ENCODE measurements at regions not wholly inside any gene's neighbourhood (a gene's known extent, or its start where the extent isn't known, plus 50 kb on each side); places are given as distances from the start of the nearest gene placed in this dataset.
"Not testable (repeated sequence)": the region's sequence is repeated elsewhere in the genome, so short reads cannot be mapped to it uniquely, and the experiment has no call there.

- no peak for DNase-seq (ENCODE audit: low read depth)
Observed at GRCh38 chr13:69094485-69094884, 1013.1 kb upstream of the ATXN8OS start.

- DNase-seq (ENCODE audit: low read depth), result no peak
Observed at GRCh38 chr13:69092615-69093322, 1014.9 kb upstream of the ATXN8OS start.

- no peak for DNase-seq (ENCODE audit: low read depth)
Observed at GRCh38 chr13:69077267-69077666, 1030.4 kb upstream of the ATXN8OS start.

GRCh38 chr13:69069554-69070133 is 1038.0 kb upstream of the ATXN8OS start:
- no peak for DNase-seq (ENCODE audit: low read depth)

GRCh38 chr13:69050696-69051095 is 1056.9 kb upstream of the ATXN8OS start:
- DNase-seq (ENCODE audit: low read depth), result no peak

- no peak for DNase-seq (ENCODE audit: low read depth)
Observed at GRCh38 chr13:69044629-69045028, 1063.0 kb upstream of the ATXN8OS start.

- no peak for DNase-seq (ENCODE audit: low read depth)
Observed at GRCh38 chr13:69040898-69041297, 1066.7 kb upstream of the ATXN8OS start.

- DNase-seq (ENCODE audit: low read depth), result no peak
Observed at GRCh38 chr13:69035771-69036170, 1071.9 kb upstream of the ATXN8OS start.

GRCh38 chr13:69028936-69029335 is 1078.7 kb upstream of the ATXN8OS start:
- DNase-seq (ENCODE audit: low read depth), result no peak

GRCh38 chr13:69020120-69020519 is 1087.5 kb upstream of the ATXN8OS start:
- no peak for DNase-seq (ENCODE audit: low read depth)

GRCh38 chr13:69018173-69018572 is 1089.5 kb upstream of the ATXN8OS start:
- DNase-seq (ENCODE audit: low read depth), result not testable (repeated sequence)

GRCh38 chr13:69010789-69011188 is 1096.8 kb upstream of the ATXN8OS start:
- DNase-seq (ENCODE audit: low read depth), result no peak

- DNase-seq (ENCODE audit: low read depth), result no peak
Observed at GRCh38 chr13:69008499-69008898, 1099.1 kb upstream of the ATXN8OS start.

GRCh38 chr13:68998056-68998455 is 1109.6 kb upstream of the ATXN8OS start:
- no peak for DNase-seq (ENCODE audit: low read depth)

- no peak for DNase-seq (ENCODE audit: low read depth)
Observed at GRCh38 chr13:68996668-68997025, 1111.0 kb upstream of the ATXN8OS start.

GRCh38 chr13:68995972-68996667 is 1111.5 kb upstream of the ATXN8OS start:
- no peak for DNase-seq (ENCODE audit: low read depth)

GRCh38 chr13:68993154-68993553 is 1114.5 kb upstream of the ATXN8OS start:
- no peak for DNase-seq (ENCODE audit: low read depth)

GRCh38 chr13:68988176-68988575 is 1119.5 kb upstream of the ATXN8OS start:
- DNase-seq (ENCODE audit: low read depth), result no peak

GRCh38 chr13:68987585-68987984 is 1120.0 kb upstream of the ATXN8OS start:
- no peak for DNase-seq (ENCODE audit: low read depth)

- no peak for DNase-seq (ENCODE audit: low read depth)
Observed at GRCh38 chr13:68984688-68985319, 1122.8 kb upstream of the ATXN8OS start.

- no peak for DNase-seq (ENCODE audit: low read depth)
Observed at GRCh38 chr13:68982961-68983619, 1124.5 kb upstream of the ATXN8OS start.

- no peak for DNase-seq (ENCODE audit: low read depth)
Observed at GRCh38 chr13:68976287-68976686, 1131.3 kb upstream of the ATXN8OS start.
